GM21737 (cell line): ENCODE measurements at regions not wholly inside any gene's neighbourhood (a gene's known extent, or its start where the extent isn't known, plus 50 kb on each side); places are given as distances from the start of the nearest gene placed in this dataset.
"Not testable (repeated sequence)": the region's sequence is repeated elsewhere in the genome, so short reads cannot be mapped to it uniquely, and the experiment has no call there.

Experiments
- ATAC-seq: cut with Tn5 transposase; IDR thresholded peaks from one replicate; pipeline ENCODE4 v1.9.1; 2021; ENCODE audit warnings: mild to moderate bottlenecking, moderate library complexity; ENCODE audit not compliant: unreplicated experiment

- no peak for ATAC-seq
Observed at GRCh38 chr14:71616013-71616412, 316.2 kb upstream of the RGS6 start.

- ATAC-seq: no peak
Observed at GRCh38 chr14:71618047-71618446, 314.2 kb upstream of the RGS6 start.

- no peak for ATAC-seq
Observed at GRCh38 chr14:71618716-71619115, 313.5 kb upstream of the RGS6 start.

GRCh38 chr14:71619472-71619871 is 312.8 kb upstream of the RGS6 start:
- ATAC-seq: no peak

GRCh38 chr14:71620401-71620800 is 311.8 kb upstream of the RGS6 start:
- ATAC-seq: no peak

- no peak for ATAC-seq
Observed at GRCh38 chr14:71621276-71621675, 311.0 kb upstream of the RGS6 start.

GRCh38 chr14:71621980-71622605 is 310.1 kb upstream of the RGS6 start:
- no peak for ATAC-seq

GRCh38 chr14:71623939-71624338 is 308.3 kb upstream of the RGS6 start:
- ATAC-seq: no peak

- ATAC-seq: no peak
Observed at GRCh38 chr14:71625175-71625574, 307.1 kb upstream of the RGS6 start.

- no peak for ATAC-seq
Observed at GRCh38 chr14:71625891-71626701, 306.1 kb upstream of the RGS6 start.

- ATAC-seq: no peak
Observed at GRCh38 chr14:71628433-71628832, 303.8 kb upstream of the RGS6 start.

GRCh38 chr14:71629250-71629649 is 303.0 kb upstream of the RGS6 start:
- ATAC-seq: no peak

GRCh38 chr14:71629765-71630492 is 302.3 kb upstream of the RGS6 start:
- ATAC-seq: no peak

- not testable (repeated sequence) for ATAC-seq
Observed at GRCh38 chr14:71631030-71631429, 301.2 kb upstream of the RGS6 start.

GRCh38 chr14:71632440-71632946 is 299.7 kb upstream of the RGS6 start:
- ATAC-seq: no peak

- no peak for ATAC-seq
Observed at GRCh38 chr14:71636076-71636475, 296.2 kb upstream of the RGS6 start.

GRCh38 chr14:71636820-71637471 is 295.3 kb upstream of the RGS6 start:
- ATAC-seq: no peak

- ATAC-seq: no peak
Observed at GRCh38 chr14:71638523-71639196, 293.6 kb upstream of the RGS6 start.

- no peak for ATAC-seq
Observed at GRCh38 chr14:71642715-71643114, 289.5 kb upstream of the RGS6 start.

- ATAC-seq: no peak
Observed at GRCh38 chr14:71645656-71646055, 286.6 kb upstream of the RGS6 start.

GRCh38 chr14:71646518-71646917 is 285.7 kb upstream of the RGS6 start:
- no peak for ATAC-seq
